OCI-LY7 (cell line): ENCODE measurements at regions not wholly inside any gene's neighbourhood (a gene's known extent, or its start where the extent isn't known, plus 50 kb on each side); places are given as distances from the start of the nearest gene placed in this dataset.

Experiments
- BruUV-seq: library from RNA; stranded (reverse); fragments of 400-500 nt; replicated peaks from 2 replicates; lab custom pipeline; 2021; lab: Mats Ljungman, UMichigan
- CTCF ChIA-PET: fragments of 300-600 bp; sonication (Branson Sonifier 250); formaldehyde crosslinking; loops from one replicate; lab custom pipeline; 2022; ENCODE audit warnings: antibody characterized with exemption; ENCODE audit not compliant: unreplicated experiment; lab: Charles Lee
- POLR2A ChIA-PET: fragments of 300-600 bp; sonication (Branson Sonifier 250); formaldehyde crosslinking; loops from one replicate; lab custom pipeline; 2022; ENCODE audit warnings: antibody characterized with exemption; lab: Charles Lee
- DNase-seq: peaks from one replicate; pipeline ENCODE4 v3.0.0-alpha.2; 2015; ENCODE audit warnings: low spot score
- H2AFZ ChIP-seq: fragments of 200-600 bp; sonication (generic), shearing (Covaris generic); 2 replicates; pipeline ENCODE4 v1.6.1; 2014; ENCODE audit warnings: mild to moderate bottlenecking, antibody characterized with exemption, low read length, moderate library complexity
- H3K27ac ChIP-seq: fragments of 200-600 bp; sonication (generic); 2 replicates; pipeline ENCODE4 v1.5.1; 2014; ENCODE audit warnings: mixed run types, low read depth, mild to moderate bottlenecking, moderate library complexity, low read length, inconsistent platforms; ENCODE audit not compliant: poor library complexity, severe bottlenecking
- H3K36me3 ChIP-seq: fragments of 200-600 bp; sonication (generic); 2 replicates; pipeline ENCODE4 v1.6.1; 2014; ENCODE audit warnings: mild to moderate bottlenecking, antibody characterized with exemption, low read length, moderate library complexity, mixed read lengths; ENCODE audit not compliant: insufficient read depth
- H3K4me1 ChIP-seq: fragments of 200-600 bp; sonication (generic); 2 replicates; pipeline ENCODE4 v1.5.1; 2014; ENCODE audit warnings: mild to moderate bottlenecking, low read length; ENCODE audit not compliant: insufficient read depth, poor library complexity, severe bottlenecking
- H3K4me2 ChIP-seq: fragments of 200-600 bp; sonication (generic); 2 replicates; pipeline ENCODE4 v1.6.1; 2014; ENCODE audit warnings: mild to moderate bottlenecking, low read length
- H3K4me3 ChIP-seq: fragments of 200-600 bp; sonication (generic); 2 replicates; pipeline ENCODE4 v1.5.1; 2014; ENCODE audit warnings: mild to moderate bottlenecking, low read depth, low read length; ENCODE audit not compliant: poor library complexity, severe bottlenecking
- H3K79me2 ChIP-seq: fragments of 200-600 bp; sonication (generic); 2 replicates; pipeline ENCODE4 v1.6.1; 2016; ENCODE audit warnings: low read depth, mild to moderate bottlenecking, low read length, moderate library complexity, mixed read lengths; ENCODE audit not compliant: insufficient read depth
- H3K9me2 ChIP-seq: fragments of 200-600 bp; sonication (generic); 2 replicates; pipeline ENCODE4 v1.6.1; 2016; ENCODE audit warnings: mild to moderate bottlenecking, low read length, mixed read lengths; ENCODE audit not compliant: insufficient read depth
- H3K9me3 ChIP-seq: fragments of 200-600 bp; sonication (generic); 2 replicates; pipeline ENCODE4 v1.6.1; 2014; ENCODE audit warnings: mild to moderate bottlenecking, mixed run types, low read length, mixed read lengths
- H4K20me1 ChIP-seq: fragments of 200-600 bp; sonication (generic); 2 replicates; pipeline ENCODE4 v1.6.1; 2014; ENCODE audit warnings: mild to moderate bottlenecking, antibody characterized with exemption, low read length, moderate library complexity, mixed read lengths; ENCODE audit not compliant: insufficient read depth
- EZH2phosphoT487 ChIP-seq: fragments of 200-600 bp; sonication (generic); IDR thresholded peaks from 2 replicates; pipeline ENCODE4 v1.6.1; 2018; ENCODE audit warnings: low read depth, borderline replicate concordance, mild to moderate bottlenecking, mixed run types, antibody characterized with exemption, low read length, moderate library complexity, mixed read lengths
- intact Hi-C: fragments of 100-400 bp; cut with micrococcal nuclease; formaldehyde crosslinking; loops from one replicate; pipeline ENCODE4 v1.10.0; 2022; ENCODE audit not compliant: unreplicated experiment
- TF ChIP-seq, protein P1 (sequence below): fragments of 200-600 bp; sonication (generic); conservative IDR thresholded peaks from 2 replicates; pipeline ENCODE4 v1.5.1; 2014; ENCODE audit warnings: mild to moderate bottlenecking, antibody characterized with exemption, low read length, moderate library complexity, mixed read lengths

GRCh38 chr6:93139408-93140081, 279.8 kb downstream of the EPHA7 start:
- ChIA-PET POLR2A (interaction anchor here (0.9 to 1.0 kb wide), 2 partner anchors 105 to 127 kb away, joined by 3 to 4 read pairs; no protein-coding TSS in a partner anchor), CTCF (no interaction called here)

GRCh38 chr6:93136111-93136510, 283.2 kb downstream of the EPHA7 start:
- ChIA-PET CTCF (no interaction called here), POLR2A (interaction anchor here (0.8 kb wide), 1 partner anchor 298 kb away, joined by 3 read pairs; no protein-coding TSS in a partner anchor)
- intact Hi-C loops: no loop called here
- no peak overlapping the region for H2AFZ ChIP-seq
- no peak overlapping the region for H3K27ac ChIP-seq
- no peaks in the 10 kb centered on the region for H3K36me3 ChIP-seq
- no peak for DNase-seq
- no peak overlapping the region for H3K4me2 ChIP-seq
- TF ChIP-seq, protein P1, sequence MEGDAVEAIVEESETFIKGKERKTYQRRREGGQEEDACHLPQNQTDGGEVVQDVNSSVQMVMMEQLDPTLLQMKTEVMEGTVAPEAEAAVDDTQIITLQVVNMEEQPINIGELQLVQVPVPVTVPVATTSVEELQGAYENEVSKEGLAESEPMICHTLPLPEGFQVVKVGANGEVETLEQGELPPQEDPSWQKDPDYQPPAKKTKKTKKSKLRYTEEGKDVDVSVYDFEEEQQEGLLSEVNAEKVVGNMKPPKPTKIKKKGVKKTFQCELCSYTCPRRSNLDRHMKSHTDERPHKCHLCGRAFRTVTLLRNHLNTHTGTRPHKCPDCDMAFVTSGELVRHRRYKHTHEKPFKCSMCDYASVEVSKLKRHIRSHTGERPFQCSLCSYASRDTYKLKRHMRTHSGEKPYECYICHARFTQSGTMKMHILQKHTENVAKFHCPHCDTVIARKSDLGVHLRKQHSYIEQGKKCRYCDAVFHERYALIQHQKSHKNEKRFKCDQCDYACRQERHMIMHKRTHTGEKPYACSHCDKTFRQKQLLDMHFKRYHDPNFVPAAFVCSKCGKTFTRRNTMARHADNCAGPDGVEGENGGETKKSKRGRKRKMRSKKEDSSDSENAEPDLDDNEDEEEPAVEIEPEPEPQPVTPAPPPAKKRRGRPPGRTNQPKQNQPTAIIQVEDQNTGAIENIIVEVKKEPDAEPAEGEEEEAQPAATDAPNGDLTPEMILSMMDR: no peak
- TF ChIP-seq EZH2phosphoT487: no peak
- no peaks in the 10 kb centered on the region for H3K9me2 ChIP-seq
- H4K20me1 ChIP-seq: no peaks in the 10 kb centered on the region
- no peaks in the 10 kb centered on the region for H3K4me1 ChIP-seq
- no TSS peak for BruUV-seq
- no peak overlapping the region for H3K4me3 ChIP-seq
- no peaks in the 10 kb centered on the region for H3K79me2 ChIP-seq
- H3K9me3 ChIP-seq: no peaks in the 10 kb centered on the region

More at GRCh38 chr6:93139408-93140081, 279.8 kb downstream of the EPHA7 start:
- Histone ChIP-seq H3K4me1 (no peaks in the 10 kb centered on the region), H2AFZ (no peak overlapping the region), H3K4me2 (no peak overlapping the region), H3K79me2 (no peaks in the 10 kb centered on the region), H3K9me3 (no peaks in the 10 kb centered on the region), H3K4me3 (no peak overlapping the region), H3K9me2 (no peaks in the 10 kb centered on the region), H3K36me3 (no peaks in the 10 kb centered on the region), H3K27ac (no peak overlapping the region), H4K20me1 (no peaks in the 10 kb centered on the region)
- BruUV-seq: no TSS peak
- no peak for DNase-seq
- TF ChIP-seq EZH2phosphoT487: no peak
- TF ChIP-seq, protein P1: no peak
- intact Hi-C loops: no loop called here

DNA sequence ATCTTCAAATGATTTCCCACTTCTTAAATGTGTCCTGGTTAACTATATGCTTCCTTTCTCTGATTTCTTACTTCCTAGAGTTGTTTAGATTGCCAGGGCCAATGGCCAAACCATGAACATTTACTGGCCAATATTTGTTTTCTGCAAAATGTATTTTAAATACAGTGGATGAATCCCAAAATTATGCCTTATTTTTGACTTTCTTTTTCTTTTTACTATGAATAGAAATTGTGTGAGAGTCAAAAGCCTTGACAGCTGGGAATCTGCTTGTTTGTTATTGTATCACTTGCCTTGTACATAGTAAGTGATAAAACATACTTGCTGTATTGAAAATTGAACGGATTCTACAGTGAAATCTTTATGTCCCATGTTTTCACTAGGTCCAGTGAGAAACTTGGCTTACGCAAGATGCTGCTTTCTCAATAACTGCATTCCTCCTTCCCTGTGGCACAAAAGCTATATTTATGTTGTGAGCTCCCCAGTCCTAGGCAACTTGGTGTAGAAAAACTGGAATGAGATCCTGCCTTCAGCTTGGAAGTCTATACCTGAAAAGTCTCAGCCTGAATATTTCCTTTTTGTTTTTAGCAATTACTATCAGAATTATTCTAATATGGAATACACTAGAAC, 295.2 kb downstream of the EPHA7 start:
- Histone ChIP-seq H3K4me2 (no peak overlapping the region), H3K9me2 (no peaks in the 10 kb centered on the region), H3K4me3 (no peak overlapping the region), H3K36me3 (no peaks in the 10 kb centered on the region), H2AFZ (no peak overlapping the region), H3K9me3 (no peaks in the 10 kb centered on the region), H4K20me1 (no peaks in the 10 kb centered on the region), H3K27ac (no peak overlapping the region), H3K79me2 (no peaks in the 10 kb centered on the region), H3K4me1 (no peaks in the 10 kb centered on the region)
- ChIA-PET POLR2A (no interaction called here), CTCF (no interaction called here)
- no TSS peak for BruUV-seq
- no peak for DNase-seq
- TF ChIP-seq, protein P1: no peak
- no peak for TF ChIP-seq EZH2phosphoT487
- intact Hi-C loops: no loop called here
